ENCODE measurements at regions not wholly inside any gene's neighbourhood (a gene's known extent, or its start where the extent isn't known, plus 50 kb on each side); places are given as distances from the start of the nearest gene placed in this dataset.

GRCh38 chr18:43501099-43501498 lies 223.8 kb upstream of the SYT4 start:
- Histone ChIP-seq H3K9me3 (ENCODE audit: control insufficient read depth in 1 of 2, insufficient read depth in 1 of 2, low read depth in 1 of 2, low read length in 2 of 2) (peaks cover 0 to 18% of the 10 kb centered on the region in 2 experiments; a peak in 2 of 4 replicates), H3K36me3 (ENCODE audit: control insufficient read depth in 1 of 2, insufficient read depth in 2 of 2, low read length in 2 of 2) (no peaks in the 10 kb centered on the region), H3K4me3 (replicated peaks in 1 of 2; ENCODE audit: low read depth in 1 of 2, low read length in 2 of 2) (no peak overlapping the region), H3K27ac (ENCODE audit: low read depth, low read length) (no peak overlapping the region), H3K79me2 (ENCODE audit: insufficient read depth, low read length) (no peaks in the 10 kb centered on the region), H3K9ac (ENCODE audit: low read length) (no peak overlapping the region), H4K20me1 (ENCODE audit: insufficient read depth) (no peaks in the 10 kb centered on the region), H3K4me2 (ENCODE audit: low read length) (no peak overlapping the region), H3K27me3 (ENCODE audit: insufficient read depth, low read length) (no peaks in the 10 kb centered on the region), H2AFZ (ENCODE audit: low read depth, low read length, poor library complexity, severe bottlenecking) (no peak overlapping the region), H3K4me1 (ENCODE audit: control insufficient read depth in 1 of 2, insufficient read depth in 2 of 2, low read length in 2 of 2) (no peaks in the 10 kb centered on the region), H3K9me2 (ENCODE audit: insufficient read depth) (no peaks in the 10 kb centered on the region)
- ChIA-PET POLR2A (no interaction called here), RAD21 (ENCODE audit: low non-redundant PET in 1 of 2, low total read pairs in 2 of 2, uncharacterized antibody in 2 of 2, unreplicated experiment in 2 of 2) (no interaction called here), CTCF (no interaction called here)
- intact Hi-C loops (cut with micrococcal nuclease) = no loop called here
- no peak for DNase-seq (ENCODE audit: low read depth, low spot score)
- TF ChIP-seq EZH2phosphoT487 (IDR thresholded peaks at IDR 0.05; ENCODE audit: borderline replicate concordance) = no peak
- no peak for TF ChIP-seq ZNF274 (IDR thresholded peaks at IDR 0.05; ENCODE audit: low read depth, low read length)
- no peak for TF ChIP-seq EGR1 (IDR thresholded peaks at IDR 0.05; ENCODE audit: low read depth)
- no peak for TF ChIP-seq CEBPB (IDR thresholded peaks at IDR 0.05; ENCODE audit: low read depth)
- TF ChIP-seq FOSL1 (IDR thresholded peaks at IDR 0.05; ENCODE audit: low read depth) = no peak
- no peak for TF ChIP-seq TCF7L2 (IDR thresholded peaks at IDR 0.05; ENCODE audit: borderline replicate concordance, extremely low read depth, insufficient read depth, insufficient read length)
- no peak for TF ChIP-seq RAD21 (IDR thresholded peaks at IDR 0.05; ENCODE audit: low read depth)
- no peak for TF ChIP-seq CBX3 (IDR thresholded peaks at IDR 0.05; ENCODE audit: low read depth)
- no peak for TF ChIP-seq SP1 (IDR thresholded peaks at IDR 0.05; ENCODE audit: low read depth)
- no peak for TF ChIP-seq POLR2AphosphoS5 (IDR thresholded peaks at IDR 0.05; ENCODE audit: low read depth, low read length)
- TF ChIP-seq ATF3 (IDR thresholded peaks at IDR 0.05) = no peak
- ATAC-seq = no peak
- no TSS peak for BruUV-seq (replicated peaks)

GRCh38 chr18:43506935-43507334 lies 229.6 kb upstream of the SYT4 start:
- no peaks in the 10 kb centered on the region for H3K4me1 ChIP-seq (ENCODE audit: control insufficient read depth in 1 of 2, insufficient read depth in 2 of 2, low read length in 2 of 2)
- no TSS peak for BruUV-seq (replicated peaks)
- ChIA-PET POLR2A (no interaction called here), RAD21 (ENCODE audit: low non-redundant PET in 1 of 2, low total read pairs in 2 of 2, uncharacterized antibody in 2 of 2, unreplicated experiment in 2 of 2) (no interaction called here), CTCF (no interaction called here)
- no peaks in the 10 kb centered on the region for H3K79me2 ChIP-seq (ENCODE audit: insufficient read depth, low read length)
- TF ChIP-seq CEBPB (IDR thresholded peaks at IDR 0.05; ENCODE audit: low read depth) (no peak), YY1 (IDR thresholded peaks at IDR 0.05; ENCODE audit: extremely low read depth, insufficient replicate concordance, low read depth, low read length) (no peak), SP1 (IDR thresholded peaks at IDR 0.05; ENCODE audit: low read depth) (no peak), JUND (IDR thresholded peaks at IDR 0.05) (no peak), SIN3A (IDR thresholded peaks at IDR 0.05; ENCODE audit: low read depth) (no peak), POLR2A (IDR thresholded peaks at IDR 0.05; ENCODE audit: borderline replicate concordance, extremely low read depth, insufficient read depth, insufficient read length) (no peak), REST (IDR thresholded peaks at IDR 0.05; ENCODE audit: low read depth) (no peak), CBX3 (IDR thresholded peaks at IDR 0.05; ENCODE audit: low read depth) (no peak), ELF1 (IDR thresholded peaks at IDR 0.05; ENCODE audit: borderline replicate concordance, low read depth) (no peak), RAD21 (IDR thresholded peaks at IDR 0.05; ENCODE audit: low read depth) (no peak), POLR2AphosphoS5 (IDR thresholded peaks at IDR 0.05; ENCODE audit: low read depth, low read length) (no peak), EZH2phosphoT487 (IDR thresholded peaks at IDR 0.05; ENCODE audit: borderline replicate concordance) (no peak), EZH2 (IDR thresholded peaks at IDR 0.05) (no peak), ZFX (IDR thresholded peaks at IDR 0.05) (no peak)
- H3K9ac ChIP-seq (ENCODE audit: low read length) = no peak overlapping the region
- DNase-seq (ENCODE audit: low read depth, low spot score) (no peak), ATAC-seq (no peak)
- H3K27ac ChIP-seq (ENCODE audit: low read depth, low read length) = no peak overlapping the region
- no peaks in the 10 kb centered on the region for H4K20me1 ChIP-seq (ENCODE audit: insufficient read depth)
- H2AFZ ChIP-seq (ENCODE audit: low read depth, low read length, poor library complexity, severe bottlenecking) = no peak overlapping the region
- H3K36me3 ChIP-seq (ENCODE audit: control insufficient read depth in 1 of 2, insufficient read depth in 2 of 2, low read length in 2 of 2) = no peaks in the 10 kb centered on the region
- H3K9me2 ChIP-seq (ENCODE audit: insufficient read depth) = no peaks in the 10 kb centered on the region
- H3K9me3 ChIP-seq (ENCODE audit: control insufficient read depth in 1 of 2, insufficient read depth in 1 of 2, low read depth in 1 of 2, low read length in 2 of 2) = peaks cover 0 to 28% of the 10 kb centered on the region in 2 experiments; a peak in 2 of 4 replicates
- no peak overlapping the region for H3K4me2 ChIP-seq (ENCODE audit: low read length)
- intact Hi-C loops (cut with micrococcal nuclease) = no loop called here
- no peaks in the 10 kb centered on the region for H3K27me3 ChIP-seq (ENCODE audit: insufficient read depth, low read length)
- no peak overlapping the region for H3K4me3 ChIP-seq (replicated peaks in 1 of 2; ENCODE audit: low read depth in 1 of 2, low read length in 2 of 2)

All from HCT116 (cell line).